HUES48 (cell line): ENCODE measurements at regions not wholly inside any gene's neighbourhood (a gene's known extent, or its start where the extent isn't known, plus 50 kb on each side); places are given as distances from the start of the nearest gene placed in this dataset.

Experiments used
- H3K27ac ChIP-seq: one replicate; pipeline ENCODE4 v1.7.0; 2013; ENCODE audit warnings: low read depth, low read length, inconsistent platforms
- H3K27me3 ChIP-seq: 2 replicates; pipeline ENCODE4 v1.6.1; 2013; ENCODE audit warnings: mild to moderate bottlenecking, low read length; ENCODE audit not compliant: control insufficient read depth, insufficient read depth
- H3K36me3 ChIP-seq: 2 replicates; pipeline ENCODE4 v1.6.1; 2013; ENCODE audit warnings: low read length; ENCODE audit not compliant: control insufficient read depth, insufficient read depth
- H3K4me1 ChIP-seq: 2 replicates; pipeline ENCODE4 v1.6.1; 2013; ENCODE audit warnings: mild to moderate bottlenecking, low read length; ENCODE audit not compliant: control insufficient read depth, insufficient read depth
- H3K4me3 ChIP-seq: 2 replicates; pipeline ENCODE4 v1.5.1; 2013; ENCODE audit warnings: mild to moderate bottlenecking, low read depth, low read length
- H3K9ac ChIP-seq: 2 replicates; pipeline ENCODE4 v1.6.1; 2013; ENCODE audit warnings: mild to moderate bottlenecking, low read depth, low read length, moderate library complexity
- H3K9me3 ChIP-seq: 2 replicates; pipeline ENCODE4 v1.6.1; 2013; ENCODE audit warnings: low read length; ENCODE audit not compliant: control insufficient read depth, insufficient read depth

GRCh38 chrX:141759238-141759637 is 60.7 kb upstream of the SPANXD start:
- no peak overlapping the region for H3K4me3 ChIP-seq
- no peak overlapping the region for H3K27ac ChIP-seq
- H3K27me3 ChIP-seq, result no peaks in the 10 kb centered on the region
- no peaks in the 10 kb centered on the region for H3K4me1 ChIP-seq
- no peaks in the 10 kb centered on the region for H3K36me3 ChIP-seq
- no peak overlapping the region for H3K9ac ChIP-seq
- peaks cover 60% of the 10 kb centered on the region for H3K9me3 ChIP-seq

DNA sequence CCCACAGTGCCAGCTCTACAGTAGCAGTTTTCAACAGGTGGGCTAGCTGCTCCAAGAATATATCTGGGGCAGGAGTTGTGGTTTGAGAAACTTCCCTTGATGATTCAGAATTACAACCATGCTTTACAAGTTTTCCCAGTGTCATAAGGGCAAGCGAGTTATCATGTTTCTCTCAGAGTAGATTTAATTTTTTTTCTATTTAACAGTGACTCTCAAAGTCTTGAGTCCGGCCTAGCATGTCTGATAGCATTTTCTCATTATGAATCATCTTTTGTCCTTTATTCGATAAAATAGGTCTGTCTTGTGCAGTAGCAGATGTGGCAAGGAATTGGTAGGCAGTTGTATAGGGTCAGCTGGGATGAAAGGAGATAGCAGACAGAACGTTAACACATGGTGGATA is 62.2 kb upstream of the SPANXD start:
- no peak overlapping the region for H3K9ac ChIP-seq
- peaks cover 58% of the 10 kb centered on the region for H3K9me3 ChIP-seq
- H3K4me3 ChIP-seq, result no peak overlapping the region
- H3K4me1 ChIP-seq, result no peaks in the 10 kb centered on the region
- H3K27me3 ChIP-seq, result no peaks in the 10 kb centered on the region
- no peak overlapping the region for H3K27ac ChIP-seq
- H3K36me3 ChIP-seq, result no peaks in the 10 kb centered on the region

GRCh38 chrX:141787655-141788054 is 50.5 kb upstream of the MAGEC3 start:
- Histone ChIP-seq H3K9me3 (peaks cover 13% of the 10 kb centered on the region), H3K27me3 (no peaks in the 10 kb centered on the region), H3K27ac (no peak overlapping the region), H3K36me3 (no peaks in the 10 kb centered on the region), H3K4me1 (no peaks in the 10 kb centered on the region), H3K4me3 (no peak overlapping the region), H3K9ac (no peak overlapping the region)
